HG03354 (cell line): ENCODE measurements at regions not wholly inside any gene's neighbourhood (a gene's known extent, or its start where the extent isn't known, plus 50 kb on each side); places are given as distances from the start of the nearest gene placed in this dataset.

Experiments
- ATAC-seq: cut with Tn5 transposase; IDR thresholded peaks from one replicate; pipeline ENCODE4 v1.9.1; 2021; ENCODE audit warnings: mild to moderate bottlenecking; ENCODE audit not compliant: unreplicated experiment, poor library complexity, severe bottlenecking

DNA sequence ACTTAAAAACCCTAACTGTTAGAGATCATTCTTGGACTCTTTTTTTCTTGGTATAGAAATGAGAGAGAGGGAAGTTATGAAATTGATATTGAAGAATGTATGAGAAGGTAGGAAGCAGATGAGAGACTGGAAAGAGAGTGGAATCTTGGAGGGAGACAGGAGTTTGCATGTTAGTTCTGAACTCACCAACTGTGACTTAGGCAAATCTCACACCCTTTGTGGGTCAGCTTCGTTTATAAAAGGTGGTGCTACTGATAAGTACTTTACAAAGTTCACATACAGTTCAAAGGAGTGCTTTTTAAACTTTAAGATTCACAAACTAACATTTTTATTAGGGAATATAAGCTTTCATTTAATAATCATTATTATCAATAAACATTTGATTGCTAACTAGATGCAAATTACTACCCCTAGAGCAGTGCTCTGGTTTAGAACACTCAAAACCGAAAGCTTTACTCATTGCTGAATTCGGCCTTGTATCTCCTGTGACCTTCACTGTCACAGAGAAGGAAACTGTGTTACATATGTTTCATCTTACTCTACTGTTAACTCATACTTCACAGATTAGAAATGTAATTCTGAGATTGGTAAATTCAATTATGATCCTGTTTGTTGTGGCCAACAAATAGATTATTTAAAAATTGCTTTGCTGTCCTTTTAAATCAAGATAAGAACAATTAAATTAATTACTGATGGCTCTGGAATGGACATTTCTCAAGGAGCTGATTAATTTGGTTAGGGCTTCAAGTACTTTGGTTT lies 143.2 kb downstream of the RMI1 start:
- ATAC-seq, result peak; percentile 94

- no peak for ATAC-seq
These were observed 144.4 kb downstream of the RMI1 start for GRCh38 chr9:84125046-84125445.

DNA sequence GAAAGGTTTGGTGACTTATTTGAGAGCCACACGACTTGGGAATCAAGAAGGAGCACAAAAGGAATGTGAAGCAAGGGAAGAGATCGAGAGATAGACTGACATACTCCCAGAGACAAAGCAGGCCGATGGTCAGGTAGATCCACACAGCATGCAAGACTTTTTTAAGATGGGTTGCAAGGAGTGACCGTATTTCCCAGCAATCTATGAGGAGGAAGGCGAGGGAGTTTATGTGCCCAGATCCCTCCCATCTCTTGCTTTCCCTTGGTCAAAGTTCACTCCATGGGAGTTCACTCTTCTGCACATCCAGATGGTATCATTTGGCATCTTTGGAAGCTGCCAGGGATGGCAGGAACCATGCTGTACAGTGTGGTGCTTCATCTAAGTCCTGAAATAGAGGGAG lies 148.9 kb downstream of the RMI1 start:
- ATAC-seq, result no peak

GRCh38 chr9:84136119-84136868 lies 155.7 kb downstream of the RMI1 start:
- no peak for ATAC-seq

DNA sequence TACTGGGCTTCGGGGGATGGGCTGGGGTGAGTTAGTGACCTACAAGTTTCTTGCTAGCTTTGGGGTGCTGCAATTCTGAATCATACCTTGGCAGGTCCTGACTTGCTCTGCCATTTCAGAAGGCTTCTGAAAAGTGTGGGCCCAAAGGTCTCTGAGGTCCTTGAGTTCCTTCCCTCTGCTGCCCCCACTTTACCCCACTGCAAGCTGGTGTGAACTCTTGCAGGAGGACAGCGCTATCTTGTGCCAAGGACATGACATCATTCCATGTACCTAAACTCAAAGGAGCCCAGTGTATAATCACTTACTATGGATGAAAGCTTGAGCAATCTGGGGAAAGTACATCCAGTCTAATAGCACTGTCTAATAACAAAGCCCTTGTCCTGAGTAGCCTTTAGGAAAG lies 157.4 kb downstream of the RMI1 start:
- ATAC-seq, result no peak

DNA sequence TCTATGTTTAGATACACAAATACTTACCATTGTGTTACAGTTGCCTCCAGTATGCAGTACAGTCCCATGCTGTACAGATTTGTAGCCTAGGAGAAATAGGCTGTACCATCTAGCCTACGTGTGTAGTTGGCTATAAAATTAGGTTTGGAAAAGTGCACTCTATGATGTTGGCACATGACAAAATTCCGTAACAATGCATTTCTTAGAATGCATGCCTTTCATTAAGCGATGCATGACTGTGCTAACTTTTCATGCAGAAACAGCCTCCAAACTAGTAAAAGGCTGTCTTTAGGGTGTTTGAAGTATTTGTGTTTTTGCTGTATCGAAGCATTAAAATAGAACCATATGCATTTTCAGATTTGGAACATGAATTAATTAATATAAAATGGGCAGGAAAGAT lies 157.9 kb downstream of the RMI1 start:
- ATAC-seq, result no peak

DNA sequence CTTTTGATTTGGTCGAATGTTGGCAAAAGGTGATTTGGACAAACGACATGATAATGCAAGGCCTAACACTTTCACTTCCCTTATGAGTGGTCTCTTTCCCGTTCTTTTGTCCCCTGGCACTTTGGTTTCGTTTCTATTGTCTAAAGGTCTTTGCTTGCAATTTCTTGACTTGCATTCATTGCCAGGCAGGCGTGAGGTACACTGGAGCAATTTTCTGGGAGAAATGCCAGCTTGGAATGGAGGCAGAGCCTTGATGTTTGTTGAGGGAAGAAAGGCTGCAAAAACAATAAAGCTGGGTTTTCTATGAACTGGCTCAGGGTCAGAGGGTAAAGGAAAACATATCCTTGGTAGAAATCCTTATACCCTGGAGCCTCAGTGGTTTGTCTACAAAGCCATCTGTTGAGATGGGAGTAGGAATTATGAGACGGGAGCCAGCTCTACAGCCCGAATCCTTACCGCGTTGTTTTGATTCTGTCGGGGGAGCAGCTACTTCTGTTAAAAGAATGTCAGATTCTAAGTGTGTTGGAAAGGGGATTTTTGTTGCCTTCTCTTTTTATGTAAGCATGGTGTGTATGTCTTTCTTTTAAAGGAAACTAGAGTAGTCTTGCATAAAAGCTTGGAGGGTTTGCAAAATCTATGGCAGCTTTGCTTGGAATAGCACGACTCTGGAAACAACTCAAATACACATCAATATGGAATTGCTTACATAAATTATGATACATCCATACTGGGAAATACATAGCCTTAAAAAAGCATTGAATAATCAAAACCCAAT lies 158.9 kb downstream of the RMI1 start:
- no peak for ATAC-seq

GRCh38 chr9:84140535-84141101 lies 160.0 kb downstream of the RMI1 start:
- no peak for ATAC-seq

DNA sequence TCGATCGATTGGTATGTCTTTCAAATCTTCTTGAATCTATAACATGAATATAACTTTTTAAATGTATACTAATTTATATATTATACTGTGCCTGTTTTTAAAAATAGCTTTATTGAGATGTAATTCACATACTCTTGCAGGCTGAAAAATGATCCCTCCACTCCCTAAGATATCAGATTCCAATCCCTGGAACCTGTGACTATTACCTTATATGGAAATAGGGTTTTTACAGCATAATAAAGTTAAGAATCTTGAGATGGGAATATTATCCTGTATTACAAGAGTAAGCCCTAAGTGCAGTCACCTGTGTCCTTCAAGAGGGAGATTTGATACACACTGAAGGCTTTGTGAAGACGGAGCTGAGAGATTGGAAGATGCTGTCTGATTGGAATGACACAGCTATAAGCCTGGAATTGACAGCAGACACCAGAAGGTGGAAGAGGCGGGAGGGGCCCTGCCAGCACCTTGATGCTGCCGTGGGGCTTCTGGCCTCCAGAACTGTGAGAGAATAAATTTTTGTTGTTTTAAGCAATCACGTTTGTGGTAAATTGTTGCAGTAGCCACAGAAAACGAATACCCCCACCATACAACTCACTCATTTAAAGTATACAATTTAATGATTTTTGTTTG lies 161.3 kb downstream of the RMI1 start:
- ATAC-seq, result no peak

DNA sequence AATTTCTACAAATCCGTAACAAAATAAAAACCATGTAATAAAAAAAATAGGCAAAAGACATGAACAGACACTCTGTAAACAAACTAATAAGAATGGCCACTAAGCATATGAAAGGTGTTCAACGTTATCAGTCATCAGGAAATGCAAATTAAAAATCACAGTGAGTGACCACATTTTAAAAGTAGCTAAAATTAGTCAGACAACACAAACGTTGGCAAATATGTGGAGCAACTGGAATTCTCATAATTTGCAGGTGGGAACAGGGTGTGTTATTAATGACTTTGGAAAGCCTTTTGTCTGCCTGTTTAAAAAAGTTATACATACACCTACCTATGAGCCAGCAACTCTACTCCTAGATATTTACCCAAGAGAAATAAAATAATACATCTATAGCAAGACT lies 164.4 kb downstream of the RMI1 start:
- ATAC-seq, result no peak

DNA sequence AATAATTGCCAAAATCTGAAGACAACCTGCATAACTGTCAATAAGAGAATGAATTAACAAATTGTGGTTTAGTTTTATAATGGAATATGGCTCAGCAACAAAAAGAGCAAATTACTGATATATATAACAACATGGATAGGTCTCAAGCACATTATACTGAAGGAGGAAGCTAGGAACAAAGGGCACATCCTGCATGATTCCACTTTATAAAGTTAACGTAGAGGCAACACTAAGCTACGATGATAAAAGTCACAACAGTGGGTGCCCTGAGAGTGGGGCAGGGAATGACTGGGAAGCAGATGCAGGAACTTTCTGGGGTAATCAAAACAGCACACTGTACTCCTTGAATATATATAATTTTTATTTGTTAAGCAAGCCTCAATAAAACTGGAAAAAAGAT lies 165.2 kb downstream of the RMI1 start:
- ATAC-seq, result no peak

DNA sequence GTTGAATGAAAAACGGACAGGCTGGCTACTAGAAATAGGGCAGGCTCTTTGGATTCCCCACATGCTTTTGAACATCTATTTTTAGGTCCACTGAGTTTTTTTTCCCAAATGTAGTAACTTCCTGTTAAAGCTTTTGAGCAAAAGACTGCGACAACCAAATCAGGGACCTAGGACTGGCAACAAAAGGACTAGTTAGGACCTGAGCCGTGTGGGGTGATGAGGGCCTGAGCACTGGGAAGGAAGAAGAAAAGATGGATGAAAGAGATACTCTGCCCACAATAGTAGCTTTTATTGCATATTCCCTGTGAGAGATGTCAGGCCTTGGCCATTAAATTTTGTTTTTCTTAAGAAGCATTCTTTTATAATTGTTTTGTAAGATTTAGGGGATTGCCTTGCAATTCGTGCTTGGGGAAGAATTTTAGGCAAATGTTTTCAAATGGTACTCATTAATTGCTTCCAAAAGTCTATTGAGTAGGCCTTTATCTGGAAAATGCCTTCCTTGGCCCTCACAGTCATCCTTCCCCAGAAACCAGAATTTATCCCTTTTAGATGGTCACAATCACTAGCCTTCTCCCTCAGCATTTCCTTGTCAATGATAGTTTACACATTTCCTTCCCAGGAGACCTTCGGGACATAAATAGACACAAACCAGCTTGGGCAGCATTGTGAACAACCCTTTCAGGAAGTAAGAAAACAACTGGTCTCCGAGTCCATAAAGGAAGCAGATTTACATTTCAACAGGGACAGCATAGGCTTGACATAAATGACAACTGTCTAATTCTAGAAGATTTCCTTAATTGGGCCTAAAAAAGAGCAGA lies 166.5 kb downstream of the RMI1 start:
- no peak for ATAC-seq

DNA sequence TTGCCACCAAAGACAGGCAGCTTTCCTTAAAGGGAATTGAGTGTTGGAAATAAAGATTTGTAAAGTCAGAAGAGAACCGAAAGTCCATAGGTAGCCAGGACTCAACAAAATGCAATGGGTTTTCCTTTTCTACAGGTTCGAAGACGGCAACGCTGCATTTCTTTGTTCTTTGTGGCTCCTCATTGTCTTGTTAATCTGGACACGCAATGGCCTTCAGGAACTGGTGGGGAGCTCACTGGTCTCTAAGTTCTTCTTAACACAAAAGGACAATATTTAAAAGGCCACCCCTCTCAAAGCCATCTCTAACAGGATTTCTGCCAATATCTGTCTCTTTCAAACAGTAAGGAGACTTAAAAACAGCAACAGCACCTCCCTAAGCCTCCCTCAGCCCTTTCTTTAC lies 170.6 kb downstream of the RMI1 start:
- no peak for ATAC-seq

DNA sequence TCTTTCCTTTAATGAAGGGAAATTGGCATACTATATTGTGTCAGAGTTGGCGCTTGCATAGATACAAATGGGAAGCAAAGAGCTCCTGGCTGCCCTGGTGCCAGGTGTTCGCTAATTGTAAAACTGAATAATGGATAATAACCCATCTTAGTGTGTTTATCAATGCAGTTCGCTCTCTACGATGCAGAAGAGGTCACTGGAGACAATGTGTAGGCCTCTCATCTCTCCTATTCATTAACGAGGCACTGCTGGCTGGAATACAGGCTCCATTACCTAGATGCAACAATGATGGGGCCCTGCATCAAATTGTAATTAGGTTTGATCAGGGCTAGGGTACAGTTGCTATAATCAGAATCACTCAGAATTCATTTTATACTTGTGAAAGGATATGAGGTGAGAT lies 171.0 kb downstream of the RMI1 start:
- ATAC-seq, result no peak

- ATAC-seq, result no peak
These were observed 171.6 kb downstream of the RMI1 start for GRCh38 chr9:84152204-84152603.

DNA sequence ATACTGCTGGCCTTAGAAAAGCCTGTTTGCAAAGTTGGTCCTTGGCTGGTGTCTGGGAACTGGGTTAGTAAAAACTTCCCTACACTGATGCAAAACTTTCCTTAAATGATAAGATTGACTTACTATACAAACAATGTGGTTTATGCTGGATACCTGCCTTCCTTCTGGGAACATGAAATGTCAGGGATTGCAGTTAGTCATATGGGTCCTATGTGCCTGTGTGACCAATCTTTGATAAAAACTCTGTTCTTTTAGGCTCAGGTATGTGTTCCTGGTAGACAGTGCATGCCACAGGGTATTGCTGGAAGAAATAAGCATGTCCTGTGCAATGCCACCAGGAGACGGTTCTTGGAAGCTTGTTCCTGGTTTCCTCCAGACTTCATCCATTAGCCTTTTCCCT lies 173.3 kb downstream of the RMI1 start:
- no peak for ATAC-seq

GRCh38 chr9:84154320-84154719 lies 173.7 kb downstream of the RMI1 start:
- no peak for ATAC-seq

- no peak for ATAC-seq
These were observed 177.4 kb downstream of the SLC28A3 start for GRCh38 chr9:84163052-84163650.

DNA sequence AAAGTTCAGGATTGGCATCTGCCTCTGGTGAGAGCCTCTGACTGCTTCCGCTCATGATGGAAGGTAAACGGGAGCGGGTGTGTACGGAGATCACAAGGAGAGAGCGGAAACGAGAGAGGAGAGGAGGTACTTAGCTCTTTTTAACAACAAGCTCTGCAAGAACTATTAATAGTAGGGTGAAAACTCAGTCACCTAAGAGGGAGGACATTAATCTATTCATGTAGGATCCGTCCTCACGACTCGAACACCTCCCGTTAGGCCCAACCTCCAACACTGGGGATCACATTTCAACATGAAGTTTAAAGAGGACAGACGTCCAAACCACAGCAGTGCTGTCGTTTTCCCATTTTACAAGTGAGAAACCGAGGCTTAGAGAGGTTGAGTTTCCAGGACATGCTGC lies 173.7 kb downstream of the SLC28A3 start:
- ATAC-seq, result no peak
